Fibroblast of mammary gland (primary cell): ENCODE measurements at regions not wholly inside any gene's neighbourhood (a gene's known extent, or its start where the extent isn't known, plus 50 kb on each side); places are given as distances from the start of the nearest gene placed in this dataset.

Experiments used
- DNase-seq: peaks from one replicate; pipeline ENCODE4 v3.0.0-alpha.2; 2010; ENCODE audit warnings: low read depth
- H3K4me3 ChIP-seq: 2 replicates; pipeline ENCODE4 v1.5.1; 2011; ENCODE audit warnings: low read depth, mild to moderate bottlenecking, low read length, moderate library complexity; ENCODE audit not compliant: control insufficient read depth
- CTCF ChIP-seq: conservative IDR thresholded peaks from 2 replicates; pipeline ENCODE4 v1.5.1; 2011; ENCODE audit warnings: low read depth, low read length, inconsistent platforms; ENCODE audit not compliant: control insufficient read depth, insufficient read depth

GRCh38 chr1:80453775-80454174, 1347.0 kb upstream of the ADGRL2 start:
- no peak for DNase-seq
- TF ChIP-seq CTCF = no peak
- H3K4me3 ChIP-seq = no peak overlapping the region

- no peak overlapping the region for H3K4me3 ChIP-seq
- TF ChIP-seq CTCF = no peak
- DNase-seq = no peak
Measured at GRCh38 chr1:80450711-80451110, 1350.0 kb upstream of the ADGRL2 start.

GRCh38 chr1:80448081-80448480, 1352.7 kb upstream of the ADGRL2 start:
- TF ChIP-seq CTCF = no peak
- DNase-seq = no peak
- no peak overlapping the region for H3K4me3 ChIP-seq

GRCh38 chr1:80447526-80447925, 1353.2 kb upstream of the ADGRL2 start:
- H3K4me3 ChIP-seq = no peak overlapping the region
- DNase-seq = no peak
- no peak for TF ChIP-seq CTCF

GRCh38 chr1:80445033-80445432, 1355.7 kb upstream of the ADGRL2 start:
- DNase-seq = peak; percentile 5
- no peak for TF ChIP-seq CTCF
- no peak overlapping the region for H3K4me3 ChIP-seq

- TF ChIP-seq CTCF = no peak
- DNase-seq = no peak
- H3K4me3 ChIP-seq = no peak overlapping the region
Measured at GRCh38 chr1:80444171-80444570, 1356.6 kb upstream of the ADGRL2 start.

GRCh38 chr1:80441664-80442063, 1359.1 kb upstream of the ADGRL2 start:
- no peak for DNase-seq
- no peak for TF ChIP-seq CTCF
- no peak overlapping the region for H3K4me3 ChIP-seq
